Vagina (tissue), 2 donors: ENCODE measurements at regions not wholly inside any gene's neighbourhood (a gene's known extent, or its start where the extent isn't known, plus 50 kb on each side); places are given as distances from the start of the nearest gene placed in this dataset.

Source experiments
- DNase-seq, 2 donors: peaks; one replicate each; pipeline ENCODE4 v3.0.0-alpha.2; 2017; ENCODE audit errors: extremely low spot score in 2 of 2
- H3K27ac ChIP-seq: fragments of 200-600 bp; sonication (generic); one replicate; pipeline ENCODE4 v1.5.1; 2019
- H3K27me3 ChIP-seq: fragments of 200-600 bp; sonication (generic); one replicate; pipeline ENCODE4 v1.5.1; 2019
- H3K36me3 ChIP-seq, 2 donors: fragments of 200-600 bp; sonication (generic); one replicate each; pipeline ENCODE4 v1.5.1; 2017 to 2019
- H3K4me1 ChIP-seq: fragments of 200-600 bp; sonication (generic); one replicate; pipeline ENCODE4 v1.5.1; 2019
- H3K4me3 ChIP-seq, 2 donors: fragments of 200-600 bp; sonication (generic); 1 replicate in 1 of 2; 2 replicates in 1 of 2; pipeline ENCODE4 v1.5.1; 2016 to 2019
- H3K9me3 ChIP-seq: fragments of 200-600 bp; sonication (generic); one replicate; pipeline ENCODE4 v1.5.1; 2019
- POLR2A ChIP-seq, 2 donors: fragments of 450-650 bp; IDR thresholded peaks; one replicate each; pipeline ENCODE4 v1.6.1; 2017; ENCODE audit warnings: antibody characterized with exemption in 2 of 2, mild to moderate bottlenecking in 2 of 2, moderate library complexity in 2 of 2
- POLR2AphosphoS5 ChIP-seq, 2 donors: sonication (generic); formaldehyde crosslinking; IDR thresholded peaks; one replicate each; pipeline ENCODE4 v1.9.0; 2017; ENCODE audit warnings: antibody characterized with exemption in 2 of 2, mild to moderate bottlenecking in 2 of 2, low read depth in 1 of 2; ENCODE audit not compliant: insufficient read depth in 1 of 2
- intact Hi-C: fragments of 100-400 bp; cut with DNase I; formaldehyde crosslinking; loops from one replicate; pipeline ENCODE4 v1.15.1; 2023
- TF ChIP-seq, protein P1 (sequence below), 3 experiments: fragments of 450-650 bp in 2 of 3; fragments of 200-600 bp in 1 of 3; sonication (generic) in 1 of 3; IDR thresholded peaks; one replicate each; pipeline ENCODE4 v1.5.1; 2017 to 2019; ENCODE audit warnings: antibody characterized with exemption in 3 of 3, mild to moderate bottlenecking in 2 of 3, moderate library complexity in 2 of 3

DNA sequence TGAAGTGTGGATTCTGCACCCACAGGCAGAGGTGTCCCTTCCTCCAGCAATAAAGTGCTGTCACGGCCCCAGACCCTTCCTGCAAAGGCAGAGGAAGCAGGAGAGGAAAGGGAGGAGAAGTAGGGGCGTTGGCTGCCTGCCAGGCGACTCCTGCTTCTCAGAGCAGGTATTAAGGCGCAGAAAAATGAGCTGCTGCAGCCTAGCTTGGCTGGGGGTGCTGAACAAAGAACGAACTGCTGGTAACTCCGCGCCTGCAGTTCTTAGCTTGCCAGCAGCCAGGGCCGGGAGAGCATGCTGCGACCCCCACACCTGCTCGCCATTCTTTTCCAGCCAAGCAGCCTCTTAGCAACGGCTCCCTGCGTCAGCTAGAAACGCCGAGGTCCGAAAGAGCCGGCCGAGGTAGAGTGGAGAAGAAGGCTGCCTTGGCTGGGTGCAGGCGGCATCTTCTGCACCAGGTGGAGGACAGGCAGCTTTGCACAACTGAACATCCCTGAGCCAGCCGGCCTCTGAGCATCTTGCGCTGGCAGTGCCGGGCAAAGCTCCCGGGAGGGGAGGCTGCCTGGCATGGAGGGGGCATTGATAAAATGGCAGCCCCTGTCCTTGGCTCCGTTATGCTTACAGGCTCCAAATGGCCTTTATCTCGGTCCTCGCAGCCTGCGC is 296.0 kb downstream of the MEX3B start:
- no peak for DNase-seq
- Histone ChIP-seq H3K36me3 (no peaks in the 10 kb centered on the region), H3K27ac (no peak overlapping the region), H3K4me1 (peaks cover 20% of the 10 kb centered on the region), H3K27me3 (no peaks in the 10 kb centered on the region), H3K4me3 (no peak overlapping the region), H3K9me3 (no peaks in the 10 kb centered on the region)
- TF ChIP-seq POLR2AphosphoS5 (IDR thresholded peaks at IDR 0.05; ENCODE audit: insufficient read depth in 1 of 2, low read depth in 1 of 2), result no peak
- TF ChIP-seq, protein P1, sequence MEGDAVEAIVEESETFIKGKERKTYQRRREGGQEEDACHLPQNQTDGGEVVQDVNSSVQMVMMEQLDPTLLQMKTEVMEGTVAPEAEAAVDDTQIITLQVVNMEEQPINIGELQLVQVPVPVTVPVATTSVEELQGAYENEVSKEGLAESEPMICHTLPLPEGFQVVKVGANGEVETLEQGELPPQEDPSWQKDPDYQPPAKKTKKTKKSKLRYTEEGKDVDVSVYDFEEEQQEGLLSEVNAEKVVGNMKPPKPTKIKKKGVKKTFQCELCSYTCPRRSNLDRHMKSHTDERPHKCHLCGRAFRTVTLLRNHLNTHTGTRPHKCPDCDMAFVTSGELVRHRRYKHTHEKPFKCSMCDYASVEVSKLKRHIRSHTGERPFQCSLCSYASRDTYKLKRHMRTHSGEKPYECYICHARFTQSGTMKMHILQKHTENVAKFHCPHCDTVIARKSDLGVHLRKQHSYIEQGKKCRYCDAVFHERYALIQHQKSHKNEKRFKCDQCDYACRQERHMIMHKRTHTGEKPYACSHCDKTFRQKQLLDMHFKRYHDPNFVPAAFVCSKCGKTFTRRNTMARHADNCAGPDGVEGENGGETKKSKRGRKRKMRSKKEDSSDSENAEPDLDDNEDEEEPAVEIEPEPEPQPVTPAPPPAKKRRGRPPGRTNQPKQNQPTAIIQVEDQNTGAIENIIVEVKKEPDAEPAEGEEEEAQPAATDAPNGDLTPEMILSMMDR (IDR thresholded peaks at IDR 0.05), result no peak
- no peak for TF ChIP-seq POLR2A (IDR thresholded peaks at IDR 0.05)
- intact Hi-C loops, result no loop called here

DNA sequence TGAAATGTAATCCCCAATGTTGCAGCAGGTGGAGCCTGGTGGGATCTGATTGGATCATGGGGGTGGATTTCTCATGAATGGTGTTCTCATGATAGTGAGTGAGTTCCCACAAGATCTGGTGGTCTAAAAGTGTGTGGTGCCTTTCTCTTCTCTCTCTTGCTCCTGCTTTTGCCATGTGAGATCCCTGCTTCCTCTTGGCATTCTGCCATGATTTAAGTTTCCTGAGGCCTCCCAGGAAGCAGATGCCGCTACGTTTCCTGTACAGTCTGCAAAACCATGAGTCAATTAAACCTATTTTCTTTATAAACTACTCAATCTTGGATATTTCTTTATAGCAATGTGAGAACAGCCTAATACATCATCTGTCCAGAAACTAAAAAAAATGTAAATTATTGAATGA is 298.3 kb downstream of the MEX3B start:
- Histone ChIP-seq H3K27me3 (no peaks in the 10 kb centered on the region), H3K4me1 (peaks cover 12% of the 10 kb centered on the region), H3K27ac (no peak overlapping the region), H3K9me3 (no peaks in the 10 kb centered on the region), H3K36me3 (no peaks in the 10 kb centered on the region), H3K4me3 (no peak overlapping the region)
- DNase-seq, result no peak
- intact Hi-C loops, result no loop called here
- TF ChIP-seq POLR2A (IDR thresholded peaks at IDR 0.05) (no peak), POLR2AphosphoS5 (IDR thresholded peaks at IDR 0.05; ENCODE audit: insufficient read depth in 1 of 2, low read depth in 1 of 2) (no peak)
- TF ChIP-seq, protein P1 (IDR thresholded peaks at IDR 0.05), result no peak

DNA sequence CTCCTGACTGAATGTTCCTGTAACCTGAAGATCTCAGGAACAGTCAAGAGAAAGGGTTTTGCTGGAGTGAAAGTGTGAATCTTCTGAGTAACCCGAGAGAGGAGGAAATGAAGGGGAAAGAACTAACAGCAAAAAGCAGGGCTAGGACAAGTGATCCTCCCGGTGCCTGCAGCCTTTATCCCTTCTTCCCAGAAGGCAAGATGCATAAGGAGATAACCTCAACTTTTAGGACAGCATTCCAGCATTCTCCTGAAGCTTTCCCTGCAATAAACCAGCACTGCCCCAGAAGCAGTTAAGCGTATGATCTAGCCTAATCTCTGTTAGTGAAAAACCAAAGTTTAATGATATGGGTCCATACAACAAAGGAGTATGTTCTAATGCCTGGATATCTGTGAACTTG is 298.8 kb downstream of the MEX3B start:
- intact Hi-C loops, result no loop called here
- DNase-seq, result no peak
- H3K36me3 ChIP-seq, result no peaks in the 10 kb centered on the region
- no peak for TF ChIP-seq POLR2AphosphoS5 (IDR thresholded peaks at IDR 0.05; ENCODE audit: insufficient read depth in 1 of 2, low read depth in 1 of 2)
- TF ChIP-seq, protein P1 (IDR thresholded peaks at IDR 0.05), result no peak
- TF ChIP-seq POLR2A (IDR thresholded peaks at IDR 0.05), result no peak
- peaks cover 8% of the 10 kb centered on the region for H3K4me1 ChIP-seq
- no peaks in the 10 kb centered on the region for H3K27me3 ChIP-seq
- H3K9me3 ChIP-seq, result no peaks in the 10 kb centered on the region
- no peak overlapping the region for H3K4me3 ChIP-seq
- no peak overlapping the region for H3K27ac ChIP-seq

DNA sequence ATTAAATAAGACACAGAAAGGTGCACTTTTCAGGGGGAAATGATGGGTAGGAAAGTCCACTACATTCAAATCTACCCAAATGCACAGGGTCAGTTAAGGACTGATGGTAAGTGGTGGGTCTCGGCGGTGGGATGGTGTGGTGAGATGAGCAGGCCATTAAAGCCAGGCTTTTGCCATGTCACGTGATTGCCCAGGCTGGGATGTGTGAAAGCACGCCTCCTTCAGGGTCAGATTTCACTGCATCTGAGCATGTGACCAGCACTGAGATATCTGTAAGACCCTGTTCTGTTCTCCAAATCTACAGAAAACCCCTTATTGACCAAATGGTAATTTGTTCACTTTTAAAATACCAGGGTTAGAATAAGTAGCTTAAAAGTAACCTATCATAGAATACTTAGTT is 301.5 kb downstream of the MEX3B start:
- no peak for DNase-seq
- H3K27me3 ChIP-seq, result no peaks in the 10 kb centered on the region
- TF ChIP-seq POLR2A (IDR thresholded peaks at IDR 0.05), result no peak
- no peak for TF ChIP-seq POLR2AphosphoS5 (IDR thresholded peaks at IDR 0.05; ENCODE audit: insufficient read depth in 1 of 2, low read depth in 1 of 2)
- TF ChIP-seq, protein P1 (IDR thresholded peaks at IDR 0.05), result no peak
- H3K27ac ChIP-seq, result no peak overlapping the region
- peaks cover 10% of the 10 kb centered on the region for H3K4me1 ChIP-seq
- H3K9me3 ChIP-seq, result no peaks in the 10 kb centered on the region
- intact Hi-C loops, result no loop called here
- no peaks in the 10 kb centered on the region for H3K36me3 ChIP-seq
- no peak overlapping the region for H3K4me3 ChIP-seq

DNA sequence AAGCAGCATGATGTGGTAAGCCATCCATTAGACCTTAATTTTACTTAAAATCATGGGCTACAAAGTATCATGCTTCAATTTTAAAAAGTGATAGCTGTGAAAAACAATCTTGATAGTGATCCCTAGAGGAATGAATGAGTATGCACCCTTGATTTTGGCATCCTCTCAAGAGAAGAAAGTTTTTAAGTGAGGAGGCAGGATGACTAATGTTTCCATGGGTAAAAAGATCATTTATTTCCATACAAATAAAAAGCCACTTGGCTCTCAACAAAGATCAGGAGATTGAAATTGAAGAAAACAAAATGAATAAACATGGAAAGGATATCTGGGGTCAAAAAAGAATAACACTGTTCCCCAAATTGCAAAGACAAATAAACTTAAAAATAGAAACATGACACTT is 305.4 kb downstream of the MEX3B start:
- peaks cover 10% of the 10 kb centered on the region for H3K4me1 ChIP-seq
- intact Hi-C loops, result no loop called here
- H3K27ac ChIP-seq, result no peak overlapping the region
- no peaks in the 10 kb centered on the region for H3K27me3 ChIP-seq
- DNase-seq, result no peak
- no peaks in the 10 kb centered on the region for H3K9me3 ChIP-seq
- no peaks in the 10 kb centered on the region for H3K36me3 ChIP-seq
- H3K4me3 ChIP-seq, result no peak overlapping the region
- TF ChIP-seq POLR2AphosphoS5 (IDR thresholded peaks at IDR 0.05; ENCODE audit: insufficient read depth in 1 of 2, low read depth in 1 of 2) (no peak), POLR2A (IDR thresholded peaks at IDR 0.05) (no peak)
- TF ChIP-seq, protein P1 (IDR thresholded peaks at IDR 0.05), result no peak
